Activated T-helper 9 cell treated with anti-CD3 and anti-CD28 coated beads, Interleukin-2, amount 50 U/mL, for 16 hours (primary cell): ENCODE measurements at regions not wholly inside any gene's neighbourhood (a gene's known extent, or its start where the extent isn't known, plus 50 kb on each side); places are given as distances from the start of the nearest gene placed in this dataset.

Source experiments
- DNase-seq: peaks from one replicate; pipeline ENCODE4 v3.0.0-alpha.2; 2020; ENCODE audit warnings: low read depth

DNA sequence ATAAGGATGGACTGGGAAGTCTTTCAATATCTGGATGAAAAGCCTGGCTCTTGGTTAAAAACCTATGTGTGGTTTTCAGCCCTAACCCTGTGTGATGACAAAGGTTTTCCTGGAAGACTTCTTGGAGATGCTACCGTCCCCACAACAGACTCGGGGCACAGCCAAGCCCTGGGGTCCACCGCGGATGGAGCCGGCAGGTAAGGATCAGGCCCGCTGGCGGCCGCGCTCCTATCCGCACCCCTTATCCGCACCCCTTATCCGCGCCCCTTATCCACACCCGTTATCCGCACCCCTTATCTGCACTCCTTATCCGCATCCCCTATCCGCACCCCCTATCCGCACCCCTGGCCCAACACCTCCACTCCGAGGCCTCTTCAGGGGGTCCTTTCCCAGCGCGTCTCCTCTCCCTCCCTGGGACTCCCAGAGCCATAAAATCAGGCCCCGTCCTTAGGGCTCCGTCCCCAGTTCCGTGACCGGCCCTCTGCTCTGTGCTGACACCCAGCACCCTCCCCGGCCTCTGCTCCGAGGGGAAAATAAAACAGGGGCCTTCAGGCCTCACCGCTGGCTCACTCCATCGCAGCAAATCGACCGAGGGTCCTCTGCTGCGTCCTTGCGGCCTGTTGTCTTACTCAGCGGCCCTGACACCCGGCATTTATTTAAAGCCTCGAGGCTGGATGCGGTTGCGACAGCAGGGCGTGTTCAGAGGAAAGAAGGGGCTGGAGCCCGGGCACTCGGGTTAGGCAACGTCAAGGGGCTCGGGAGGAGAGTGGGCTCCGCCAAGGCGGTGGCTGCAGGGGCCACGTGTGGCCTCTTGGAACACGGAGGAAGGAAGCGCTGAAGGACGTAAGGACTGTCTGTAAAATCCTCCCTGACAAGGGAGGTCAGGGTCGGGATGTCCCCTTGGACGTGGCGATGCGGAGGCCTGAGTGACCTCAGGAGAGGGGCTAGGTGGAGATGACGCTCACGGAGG lies 215.1 kb upstream of the ADARB2 start:
- DNase-seq = no peak

DNA sequence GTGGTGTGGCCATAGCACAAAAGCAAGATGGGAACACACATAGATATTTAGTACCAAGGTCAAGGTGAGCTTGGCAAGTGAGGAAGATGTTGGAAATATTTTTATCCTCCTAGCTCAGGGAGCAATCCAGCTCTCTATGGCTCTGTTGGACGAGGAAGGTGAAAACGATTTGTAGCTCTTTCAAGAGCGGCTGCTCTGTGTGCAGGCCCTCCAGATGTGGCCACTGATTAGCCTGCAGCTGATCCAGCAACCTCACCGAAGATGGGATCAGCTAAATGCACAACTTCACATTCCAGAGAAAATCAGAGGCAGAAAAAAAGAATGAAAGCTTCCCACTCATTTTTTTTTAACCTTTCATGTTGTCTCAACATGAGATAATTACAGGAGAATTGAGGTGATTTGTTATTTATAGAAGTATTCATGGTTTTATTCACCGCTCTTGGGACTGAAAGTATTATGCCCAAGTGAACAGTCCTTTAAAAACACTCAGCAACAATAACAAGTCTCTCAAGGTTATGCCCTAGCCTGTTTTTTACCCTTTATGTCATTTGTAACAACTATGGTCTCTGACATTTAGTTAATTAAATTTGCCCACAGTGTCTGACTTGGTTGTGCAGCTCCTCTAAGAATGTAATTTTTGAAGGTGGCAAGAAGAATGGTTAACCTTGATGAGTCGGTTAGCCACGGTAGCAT lies 213.6 kb upstream of the ADARB2 start:
- DNase-seq = no peak

DNA sequence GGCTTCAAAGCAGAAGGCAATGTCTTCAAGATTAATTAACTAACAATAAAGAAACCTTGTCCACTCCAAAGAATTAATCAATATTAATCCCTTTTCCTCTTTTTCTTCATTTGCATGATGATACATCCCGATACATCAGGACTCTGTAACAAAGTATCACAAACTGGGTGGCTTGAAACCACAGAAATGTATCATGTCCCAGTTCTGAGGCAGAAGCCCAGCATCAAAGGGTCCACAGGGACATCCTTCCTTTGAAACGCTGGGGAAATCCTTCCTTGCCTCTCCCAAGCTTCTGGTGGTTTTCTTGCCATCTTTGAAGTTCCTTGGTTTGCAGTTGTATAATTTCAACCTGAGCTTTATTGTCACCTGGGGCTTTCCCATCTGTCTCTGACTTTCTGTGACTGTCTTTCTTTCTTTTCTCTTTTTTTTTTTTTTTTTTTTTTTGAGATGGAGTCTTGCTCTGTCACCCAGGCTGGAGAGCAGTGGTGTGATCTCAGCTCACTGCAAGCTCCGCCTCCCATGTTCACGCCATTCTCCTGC lies 210.2 kb upstream of the ADARB2 start:
- DNase-seq = no peak

DNA sequence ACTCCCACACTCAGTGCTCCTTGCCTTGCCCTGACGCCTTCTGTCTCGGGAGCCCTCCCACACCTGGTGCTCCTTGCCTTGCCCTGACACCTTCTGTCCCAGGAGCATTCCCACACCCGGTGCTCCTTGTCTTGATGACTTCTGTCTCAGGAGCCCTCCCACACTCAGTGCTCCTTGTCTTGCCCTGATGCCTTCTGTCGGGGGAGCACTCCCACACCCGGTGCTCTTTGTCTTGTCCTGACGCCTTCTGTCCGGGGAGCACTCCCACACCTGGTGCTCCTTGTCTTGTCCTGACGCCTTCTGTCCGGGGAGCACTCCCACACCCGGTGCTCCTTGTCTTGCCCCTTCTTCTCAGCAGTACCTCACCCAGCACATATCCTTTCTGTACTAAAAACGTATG lies 207.2 kb upstream of the ADARB2 start:
- DNase-seq = no peak

DNA sequence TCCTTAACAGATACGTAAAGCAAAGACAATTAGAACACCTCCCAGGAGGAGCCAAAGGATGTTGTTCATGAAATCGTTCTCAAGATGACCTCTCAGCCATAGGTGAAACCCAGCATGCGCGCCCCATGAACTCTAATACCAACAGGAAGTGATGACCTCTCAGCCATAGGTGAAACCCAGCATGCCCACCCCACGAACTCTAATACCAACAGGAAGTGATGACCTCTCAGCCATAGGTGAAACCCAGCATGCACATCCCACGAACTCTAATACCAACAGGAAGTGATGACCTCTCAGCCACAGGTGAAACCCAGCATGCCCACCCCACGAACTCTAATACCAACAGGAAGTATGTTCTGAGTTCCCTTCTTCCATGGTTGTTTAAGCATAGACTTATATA lies 205.2 kb upstream of the ADARB2 start:
- no peak for DNase-seq

DNA sequence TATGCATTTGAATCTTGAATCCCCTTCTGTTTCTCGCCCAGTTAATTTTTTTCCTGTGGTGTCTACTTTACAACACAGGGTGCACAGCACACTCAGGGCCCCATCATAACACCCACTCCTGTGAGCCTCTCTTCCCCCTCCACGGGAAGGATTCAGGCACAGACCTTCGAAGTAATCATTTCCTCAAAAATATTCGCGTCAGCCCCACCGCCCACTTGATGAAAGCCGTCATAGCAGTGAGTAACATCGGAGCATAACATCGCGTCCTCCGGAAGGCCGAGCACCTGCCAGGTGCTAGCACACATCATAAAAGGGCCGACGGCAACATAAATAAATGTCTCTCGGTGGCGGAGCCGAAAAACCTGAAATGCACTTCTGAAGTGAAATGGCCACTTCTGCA lies 201.7 kb upstream of the ADARB2 start:
- DNase-seq = no peak

DNA sequence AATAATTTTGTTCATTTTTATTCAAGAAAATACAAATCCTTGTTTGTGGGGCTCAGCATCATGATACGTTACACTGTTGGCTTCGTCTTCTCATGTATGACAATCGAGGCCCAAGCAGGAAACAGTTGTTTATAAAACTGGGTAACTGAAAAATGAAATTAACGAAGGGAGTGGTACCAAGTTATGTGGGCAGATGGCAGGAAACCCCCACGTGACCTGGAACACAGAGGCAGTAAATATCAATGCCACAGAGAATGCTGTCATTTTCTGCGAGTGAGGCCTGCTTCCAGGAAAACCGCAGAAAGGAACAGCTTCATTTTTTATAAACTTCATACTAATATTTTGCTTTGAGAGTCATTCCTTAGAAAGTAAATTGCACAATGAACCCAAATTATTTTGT lies 201.0 kb upstream of the ADARB2 start:
- no peak for DNase-seq

DNA sequence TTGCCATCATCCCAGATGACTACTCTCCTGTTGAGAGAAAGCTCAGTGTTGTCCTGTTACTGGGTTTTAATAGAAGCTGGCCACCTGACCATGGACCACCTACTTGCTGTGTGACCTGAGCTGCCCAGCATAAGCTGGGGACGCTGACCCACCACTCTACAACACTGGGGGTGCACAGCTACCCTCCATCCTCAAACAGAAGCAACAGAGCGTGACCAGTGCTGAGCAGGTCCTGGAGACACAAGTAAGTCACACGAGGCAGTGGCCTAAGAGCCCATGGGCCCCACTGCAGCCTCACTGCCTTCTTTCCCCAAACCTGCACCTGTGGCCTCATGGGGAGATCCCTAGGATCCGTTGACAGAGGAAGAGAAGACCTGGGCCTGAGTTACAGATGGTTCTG lies 198.6 kb upstream of the ADARB2 start:
- DNase-seq = no peak

DNA sequence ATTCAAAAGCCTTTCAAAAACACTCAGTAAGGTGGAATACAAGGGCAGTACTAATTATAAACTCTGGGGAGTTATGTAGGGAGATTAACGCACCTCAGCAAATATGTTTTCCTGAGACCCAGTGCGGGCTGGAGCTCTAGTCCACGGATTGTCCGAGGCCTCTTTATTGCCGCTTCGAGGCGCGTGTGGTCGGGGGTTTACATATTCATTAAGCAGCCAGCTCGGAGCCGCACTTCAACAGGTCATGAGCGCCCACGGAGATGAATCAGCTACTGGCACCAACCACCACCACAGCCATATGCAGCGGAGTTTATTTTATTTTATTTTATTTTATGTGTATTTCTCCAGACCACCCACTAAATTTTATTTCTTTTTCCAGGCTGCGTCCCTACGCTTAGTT lies 195.9 kb upstream of the ADARB2 start:
- no peak for DNase-seq

DNA sequence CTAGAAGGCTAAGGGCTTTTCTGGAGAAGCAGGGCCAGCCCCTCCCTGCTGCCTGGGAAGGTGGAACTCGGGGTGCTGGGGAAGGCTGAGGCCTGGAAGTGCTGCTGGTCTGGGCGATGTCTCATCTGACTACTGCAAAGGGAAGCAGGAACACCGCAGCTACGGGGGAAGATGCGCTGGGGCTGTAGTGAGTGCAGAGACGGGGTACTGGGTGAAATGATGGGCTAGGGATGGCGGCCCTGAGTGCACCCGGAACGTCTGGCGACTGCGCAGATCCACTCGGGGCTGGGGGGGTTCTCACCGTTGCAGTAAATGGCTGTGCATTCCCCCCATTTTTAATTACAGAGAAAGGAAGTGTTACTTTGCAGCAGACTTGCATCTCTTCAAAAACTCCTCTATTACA lies 195.4 kb upstream of the ADARB2 start:
- DNase-seq = no peak

DNA sequence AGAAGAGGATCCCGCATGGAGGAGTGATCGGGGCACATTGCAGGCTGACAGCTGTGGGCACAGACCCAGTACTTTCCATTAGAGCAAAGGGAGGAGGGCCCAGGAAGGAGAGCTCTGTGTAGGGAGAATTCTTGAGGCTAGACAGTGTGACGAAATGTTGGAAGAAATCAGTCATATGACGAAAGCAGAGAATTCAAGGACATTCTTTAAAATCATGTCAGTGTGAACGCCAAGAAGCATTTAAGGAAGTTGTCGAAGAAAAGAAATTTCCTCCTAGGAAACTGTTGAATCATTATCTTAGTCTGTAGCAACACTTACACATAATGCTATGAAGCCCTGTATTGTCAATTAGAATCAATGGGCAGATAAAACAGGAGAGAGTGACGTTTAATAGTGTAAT lies 191.3 kb upstream of the ADARB2 start:
- no peak for DNase-seq

DNA sequence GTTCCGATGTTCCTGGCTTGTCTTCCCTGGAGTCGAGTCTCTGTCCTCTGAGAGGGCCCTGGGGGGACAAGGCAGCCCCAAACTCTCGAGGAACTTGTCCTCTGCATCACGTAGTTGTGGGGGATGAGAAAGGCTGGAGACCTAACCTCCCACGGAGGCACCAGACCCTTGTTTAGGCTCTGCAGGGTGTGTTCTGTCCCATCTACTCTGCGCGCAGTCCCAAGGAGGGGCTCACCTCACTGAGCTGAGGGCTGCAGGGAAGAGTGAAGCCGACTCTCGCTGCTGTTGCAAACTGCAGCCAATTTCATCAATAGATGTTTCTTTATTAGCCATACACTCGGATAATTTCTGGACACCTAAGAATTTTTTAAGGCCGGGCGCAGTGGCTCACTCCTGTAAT lies 186.7 kb upstream of the ADARB2 start:
- no peak for DNase-seq

DNA sequence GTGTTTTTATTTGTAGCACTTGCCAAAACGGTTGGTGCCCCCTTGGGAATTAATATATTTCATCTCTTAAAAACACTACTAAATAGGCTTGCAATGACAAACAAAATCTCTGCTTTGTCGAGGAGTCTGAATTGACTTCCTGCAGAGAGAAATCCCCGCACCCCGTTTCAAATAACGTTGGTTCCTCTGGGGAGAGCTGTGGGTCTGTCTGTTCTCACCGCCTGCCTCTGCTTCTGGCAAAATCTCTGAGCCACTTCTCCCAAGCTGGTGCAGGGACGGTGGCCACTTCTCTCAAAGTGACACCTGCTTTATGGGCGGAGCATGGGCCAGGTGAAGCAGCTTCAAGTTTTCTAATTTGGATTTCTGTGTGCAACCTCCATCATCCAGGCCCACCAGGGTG lies 186.3 kb upstream of the ADARB2 start:
- DNase-seq = no peak

DNA sequence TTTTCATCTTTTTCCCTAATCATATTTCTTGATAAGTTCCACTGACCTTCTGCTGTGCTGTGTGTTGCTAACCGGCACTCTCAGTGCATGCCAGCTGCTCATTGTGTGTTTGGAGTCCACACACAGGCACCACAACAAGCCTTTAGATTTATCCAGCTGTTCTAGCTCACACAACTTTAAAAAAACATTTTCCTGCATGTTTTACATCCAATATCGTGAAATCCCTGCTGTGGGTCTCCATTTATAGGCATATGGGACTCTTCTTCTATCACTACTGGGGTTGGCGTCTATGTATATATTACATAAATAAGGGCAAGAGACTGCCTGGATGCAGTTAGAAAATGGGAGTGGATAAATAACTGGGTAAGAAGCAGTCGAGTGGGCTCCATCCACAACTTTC lies 183.6 kb upstream of the ADARB2 start:
- no peak for DNase-seq

DNA sequence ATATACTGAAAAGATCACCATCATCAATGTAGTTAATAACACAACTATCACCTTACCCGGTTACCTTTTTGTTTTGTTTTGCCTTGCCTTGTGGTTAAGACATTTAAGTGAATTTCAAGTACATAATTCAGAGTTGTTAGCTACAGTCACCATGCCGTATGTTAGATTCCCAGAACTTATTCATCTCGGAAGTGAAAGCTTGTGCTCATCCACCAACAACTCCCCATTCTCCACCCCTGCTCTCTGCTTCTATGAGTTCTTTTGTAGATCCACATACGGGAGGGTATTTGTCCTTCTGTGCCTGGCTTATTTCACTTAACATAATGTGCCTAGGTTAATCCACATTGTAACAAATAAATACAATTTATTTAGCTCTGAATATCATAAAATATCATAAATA lies 182.8 kb upstream of the ADARB2 start:
- no peak for DNase-seq

DNA sequence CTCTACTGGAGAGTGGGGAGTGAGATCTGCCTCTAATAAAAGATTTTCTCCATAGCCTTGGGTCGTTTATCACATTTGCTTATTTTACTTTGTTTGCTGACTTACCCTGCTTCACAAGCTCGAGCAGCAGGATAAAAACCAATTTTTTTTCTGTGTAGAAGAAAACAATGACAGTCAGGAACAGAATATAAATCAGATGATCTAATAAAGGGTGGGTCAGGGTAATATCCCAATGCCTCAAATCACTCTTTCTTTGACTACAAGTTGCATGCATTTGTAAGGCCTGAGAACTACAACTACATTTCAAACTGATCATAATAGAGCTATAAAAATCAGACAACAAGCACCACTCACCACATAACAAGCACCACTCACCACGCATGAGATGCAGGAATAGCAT lies 174.4 kb upstream of the ADARB2 start:
- no peak for DNase-seq

DNA sequence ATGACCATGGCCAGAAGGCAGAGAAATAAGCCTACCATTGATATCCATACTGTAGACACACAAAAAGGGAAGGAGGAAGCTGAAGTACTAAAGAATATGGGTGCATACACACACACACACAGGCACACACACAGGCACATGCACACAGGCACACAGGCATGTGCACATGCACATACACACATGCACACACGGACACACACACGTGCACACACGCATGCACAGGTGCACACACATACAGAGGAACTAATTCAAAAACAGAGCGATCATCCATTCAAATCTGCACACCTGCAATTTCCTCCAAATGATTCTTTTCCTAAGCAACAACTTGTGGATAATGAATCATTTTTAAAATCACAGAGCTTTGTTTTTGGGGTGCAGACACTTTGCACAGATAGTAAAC lies 166.7 kb upstream of the ADARB2 start:
- no peak for DNase-seq

DNA sequence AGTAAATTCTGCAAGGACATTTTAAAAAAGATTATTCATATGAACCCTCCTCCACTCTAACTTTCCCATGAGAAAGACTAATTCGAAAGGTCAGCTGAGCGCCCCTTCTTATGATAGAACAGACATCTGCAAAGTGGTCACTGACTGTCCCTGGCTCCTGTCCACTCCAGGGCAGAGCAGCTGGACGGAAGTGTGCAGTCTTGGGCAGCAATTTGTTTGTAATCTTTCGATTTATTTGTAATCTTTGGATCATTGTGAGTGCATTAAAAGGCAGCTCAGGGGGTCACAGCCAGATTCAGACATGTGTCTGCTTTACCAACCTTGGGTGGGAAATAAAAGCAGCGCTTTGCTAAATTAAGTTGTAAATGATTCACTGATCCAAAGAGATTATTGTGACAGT lies 158.8 kb upstream of the ADARB2 start:
- DNase-seq = no peak

DNA sequence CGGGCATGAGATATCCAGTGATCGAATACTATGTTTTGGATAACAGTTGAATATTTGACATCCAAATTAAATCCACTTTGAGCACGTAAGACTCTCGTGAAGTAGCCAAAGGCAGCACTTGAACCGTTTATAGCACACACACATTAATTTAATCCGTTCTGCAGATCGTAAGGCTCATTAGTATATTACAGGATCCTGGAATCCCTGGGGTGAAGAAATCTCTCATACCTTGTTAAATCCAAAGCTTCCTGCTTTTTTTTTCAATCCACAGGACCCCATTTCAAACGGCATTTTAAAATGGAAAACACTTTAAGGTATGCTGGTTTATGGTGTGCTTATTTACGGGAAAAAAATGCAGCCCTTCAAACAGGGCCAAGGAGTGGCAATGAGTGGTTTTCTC lies 158.4 kb upstream of the ADARB2 start:
- DNase-seq = no peak

DNA sequence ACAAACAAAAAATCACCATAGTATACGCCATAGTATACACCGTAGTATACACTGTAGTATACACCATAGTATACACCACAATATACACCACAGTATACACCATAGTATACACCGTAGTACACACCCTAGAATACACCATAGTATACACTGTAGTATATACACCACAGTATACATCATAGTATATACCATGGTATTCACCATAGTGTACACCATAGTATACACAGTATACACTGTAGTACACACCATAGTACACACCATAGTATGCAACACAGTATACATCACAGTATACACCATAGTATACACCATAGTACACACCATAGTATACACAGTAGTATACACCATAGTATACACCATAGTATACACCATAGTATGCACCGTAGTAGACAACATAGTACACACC lies 157.6 kb upstream of the ADARB2 start:
- DNase-seq = no peak

DNA sequence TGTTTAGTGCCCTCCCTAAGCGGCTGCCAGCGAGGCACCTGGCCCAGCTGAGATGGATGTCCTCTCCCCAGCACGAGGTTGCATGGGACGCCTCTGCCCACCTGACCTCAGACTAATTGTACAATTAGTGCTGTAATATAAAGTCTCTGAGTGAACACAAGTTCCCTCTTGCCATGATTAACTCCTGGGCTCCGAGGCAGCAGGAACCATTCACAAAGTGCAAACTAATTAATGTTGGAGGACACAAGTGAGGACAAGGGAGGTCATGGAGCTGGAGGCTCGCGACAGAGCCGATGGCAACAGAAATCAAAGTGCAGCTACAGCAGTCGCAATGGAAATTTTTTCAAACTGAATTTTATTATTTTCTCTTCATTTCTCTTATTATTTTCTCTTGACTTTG lies 156.6 kb upstream of the ADARB2 start:
- no peak for DNase-seq

DNA sequence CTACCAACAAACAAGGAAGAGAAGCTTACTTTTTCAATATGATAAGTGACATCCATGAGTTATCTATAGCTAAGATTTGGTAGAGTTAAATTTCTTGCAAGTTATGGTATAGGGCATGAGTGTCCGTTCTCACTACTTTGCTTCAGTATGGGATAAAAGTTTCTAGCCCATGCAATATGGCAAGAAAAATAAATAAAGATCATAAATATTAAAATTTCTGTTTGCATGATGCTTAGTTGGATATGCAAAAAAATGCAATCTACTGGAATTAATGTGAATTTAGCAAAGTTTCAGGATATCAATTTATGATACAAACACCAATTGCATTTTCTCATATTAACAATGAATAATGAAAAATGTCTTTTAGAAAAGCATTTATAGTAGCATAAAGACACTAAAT lies 148.7 kb upstream of the ADARB2 start:
- DNase-seq = no peak

DNA sequence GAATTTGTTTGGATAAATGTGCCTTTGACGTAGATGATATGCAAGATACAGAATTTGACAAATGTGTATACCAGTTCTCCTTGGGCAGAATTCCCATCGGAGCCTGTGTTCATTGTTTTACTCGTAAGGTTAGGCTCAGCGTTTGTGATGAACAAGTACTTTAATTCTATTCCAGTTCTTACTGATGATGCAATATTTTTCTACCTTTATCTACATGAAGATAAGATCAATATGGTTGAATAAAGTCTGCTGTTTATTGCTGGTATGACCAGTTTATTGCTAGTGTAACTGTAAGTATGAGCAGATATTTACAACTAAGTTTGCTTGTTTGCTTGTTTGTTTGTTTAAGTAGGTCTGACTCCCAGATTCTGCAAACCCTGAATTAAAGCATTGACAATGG lies 145.4 kb upstream of the ADARB2 start:
- no peak for DNase-seq
